ENCODE measurements at regions not wholly inside any gene's neighbourhood (a gene's known extent, or its start where the extent isn't known, plus 50 kb on each side); places are given as distances from the start of the nearest gene placed in this dataset.
A peak's percentile ranks its signal among the peaks of the same experiment; 100 is the strongest.

DNA sequence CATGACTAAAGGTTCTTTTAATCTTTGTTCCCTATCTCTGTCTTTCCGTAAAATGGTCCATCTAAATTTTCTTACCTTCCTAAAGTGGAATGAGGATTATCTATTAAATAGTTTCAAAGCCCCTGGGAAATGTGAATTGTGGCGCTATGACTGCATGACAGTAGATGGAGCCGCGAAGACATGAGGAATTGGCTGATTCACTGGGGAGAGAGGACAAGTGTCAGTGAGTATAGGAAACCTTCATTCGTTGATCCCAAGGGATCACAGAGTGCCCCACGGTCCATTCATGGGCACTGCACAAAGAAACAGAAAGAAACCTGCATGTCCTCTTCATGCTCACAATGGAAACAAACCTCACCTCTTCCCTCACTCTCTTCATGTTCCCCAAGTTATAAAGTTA is 479.3 kb upstream of the BTBD3 start:
- H3K36me3 ChIP-seq, result no peaks in the 10 kb centered on the region

DNA sequence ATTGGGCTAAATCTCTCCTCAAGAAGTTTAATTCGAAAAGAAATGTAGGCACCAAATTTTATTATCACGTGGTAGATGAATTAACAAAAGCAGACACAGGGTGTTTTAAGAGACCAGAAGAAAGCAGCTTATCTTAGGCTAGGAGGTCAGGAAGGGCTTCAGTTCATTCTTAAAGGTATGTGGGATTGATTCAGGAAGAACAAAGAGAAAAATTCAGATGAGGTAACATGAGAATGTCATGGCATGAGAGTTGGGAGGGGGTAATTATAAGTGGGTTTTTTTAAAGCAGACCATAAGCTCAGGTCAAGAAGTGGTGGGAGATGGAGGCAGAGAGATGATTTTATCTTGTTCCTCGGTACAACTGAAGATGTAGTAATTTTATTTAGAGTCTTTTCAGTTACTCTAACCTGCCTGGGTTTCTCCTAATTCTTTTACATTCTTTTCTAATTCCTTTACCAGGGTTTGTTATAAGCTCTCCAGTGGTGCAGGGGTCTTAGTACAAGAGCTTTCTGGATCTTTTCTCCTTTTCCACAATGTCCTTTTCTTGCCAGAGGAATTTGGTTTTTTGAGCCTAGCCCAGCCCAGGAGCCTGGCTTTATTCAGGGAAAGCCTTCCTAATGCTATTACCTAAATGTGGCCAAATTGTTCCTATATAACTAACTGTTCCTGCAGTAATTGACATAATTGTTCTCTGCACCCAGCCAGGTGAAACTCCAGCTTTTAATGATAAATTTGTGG is 474.1 kb upstream of the BTBD3 start:
- TF ChIP-seq, protein P1, sequence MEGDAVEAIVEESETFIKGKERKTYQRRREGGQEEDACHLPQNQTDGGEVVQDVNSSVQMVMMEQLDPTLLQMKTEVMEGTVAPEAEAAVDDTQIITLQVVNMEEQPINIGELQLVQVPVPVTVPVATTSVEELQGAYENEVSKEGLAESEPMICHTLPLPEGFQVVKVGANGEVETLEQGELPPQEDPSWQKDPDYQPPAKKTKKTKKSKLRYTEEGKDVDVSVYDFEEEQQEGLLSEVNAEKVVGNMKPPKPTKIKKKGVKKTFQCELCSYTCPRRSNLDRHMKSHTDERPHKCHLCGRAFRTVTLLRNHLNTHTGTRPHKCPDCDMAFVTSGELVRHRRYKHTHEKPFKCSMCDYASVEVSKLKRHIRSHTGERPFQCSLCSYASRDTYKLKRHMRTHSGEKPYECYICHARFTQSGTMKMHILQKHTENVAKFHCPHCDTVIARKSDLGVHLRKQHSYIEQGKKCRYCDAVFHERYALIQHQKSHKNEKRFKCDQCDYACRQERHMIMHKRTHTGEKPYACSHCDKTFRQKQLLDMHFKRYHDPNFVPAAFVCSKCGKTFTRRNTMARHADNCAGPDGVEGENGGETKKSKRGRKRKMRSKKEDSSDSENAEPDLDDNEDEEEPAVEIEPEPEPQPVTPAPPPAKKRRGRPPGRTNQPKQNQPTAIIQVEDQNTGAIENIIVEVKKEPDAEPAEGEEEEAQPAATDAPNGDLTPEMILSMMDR (IDR thresholded peaks at IDR 0.05), result no peak
- peak; percentile 42 for TF ChIP-seq EZH2phosphoT487 (IDR thresholded peaks at IDR 0.05)

More for the DNA sequence above, 479.3 kb upstream of the BTBD3 start:
- H2AFZ ChIP-seq (replicated peaks), result no peak overlapping the region
- H3K9ac ChIP-seq, result no peak overlapping the region
- H3K4me1 ChIP-seq, result peaks cover 20% of the 10 kb centered on the region
- H3K9me3 ChIP-seq (ENCODE audit: low read depth), result no peaks in the 10 kb centered on the region
- H4K20me1 ChIP-seq (ENCODE audit: low read depth), result no peaks in the 10 kb centered on the region
- H3K9me3 Mint-ChIP-seq, result peaks cover 32% of the 10 kb centered on the region
- no peak overlapping the region for H3K4me3 Mint-ChIP-seq
- no peak for DNase-seq (ENCODE audit: low spot score)
- TF ChIP-seq EZH2phosphoT487 (IDR thresholded peaks at IDR 0.05), result no peak
- TF ChIP-seq, protein P1 (IDR thresholded peaks at IDR 0.05), result no peak
- no peak for TF ChIP-seq EZH2 (IDR thresholded peaks at IDR 0.05)
- no peak overlapping the region for H3K27ac Mint-ChIP-seq
- no peaks in the 10 kb centered on the region for H3K27me3 ChIP-seq
- no peak overlapping the region for H3K4me2 ChIP-seq
- H3K4me3 ChIP-seq, result no peak overlapping the region
- peaks cover 20% of the 10 kb centered on the region for H3K36me3 Mint-ChIP-seq
- peaks cover 8% of the 10 kb centered on the region for H3K27me3 Mint-ChIP-seq (ENCODE audit: insufficient read depth, low read depth)
- H3K27ac ChIP-seq, result no peak overlapping the region
- peaks cover 6% of the 10 kb centered on the region for H3K4me1 Mint-ChIP-seq
- H3F3A ChIP-seq (ENCODE audit: low read depth), result peaks cover 14% of the 10 kb centered on the region
- no peaks in the 10 kb centered on the region for H3K79me2 ChIP-seq (ENCODE audit: low read depth)

DNA sequence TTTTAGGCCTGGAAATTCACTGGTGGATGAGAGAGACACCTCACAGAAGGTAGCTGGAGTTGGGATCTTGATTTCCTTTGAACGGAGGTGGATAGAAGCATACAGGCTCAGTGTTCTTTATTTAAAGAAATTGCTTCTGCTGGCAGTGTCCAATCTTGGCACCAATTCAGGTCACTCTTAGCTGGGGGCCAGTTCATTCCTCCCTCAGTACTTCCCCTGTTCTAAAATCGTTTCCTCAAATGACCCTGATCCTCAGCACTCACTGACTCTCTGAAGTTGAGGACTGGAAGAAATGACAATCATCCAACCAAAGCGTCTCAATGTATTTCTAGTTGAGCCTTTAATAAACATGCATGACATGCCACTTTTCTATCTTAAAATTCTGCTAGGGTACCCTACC is 472.5 kb upstream of the BTBD3 start:
- peaks cover 4% of the 10 kb centered on the region for H3K27me3 Mint-ChIP-seq (ENCODE audit: insufficient read depth, low read depth)
- H3K4me3 Mint-ChIP-seq, result no peak overlapping the region
- Histone ChIP-seq H3K9ac (no peak overlapping the region), H3F3A (ENCODE audit: low read depth) (peaks cover 28% of the 10 kb centered on the region), H4K20me1 (ENCODE audit: low read depth) (no peaks in the 10 kb centered on the region), H2AFZ (replicated peaks) (no peak overlapping the region), H3K27ac (peak overlapping the region; percentile 98), H3K4me2 (no peak overlapping the region), H3K9me3 (ENCODE audit: low read depth) (no peaks in the 10 kb centered on the region), H3K36me3 (no peaks in the 10 kb centered on the region), H3K79me2 (ENCODE audit: low read depth) (no peaks in the 10 kb centered on the region), H3K4me3 (no peak overlapping the region), H3K4me1 (peaks cover 48% of the 10 kb centered on the region), H3K27me3 (no peaks in the 10 kb centered on the region)
- no peak for DNase-seq (ENCODE audit: low spot score)
- H3K36me3 Mint-ChIP-seq, result peaks cover 11% of the 10 kb centered on the region
- no peak overlapping the region for H3K27ac Mint-ChIP-seq
- no peak for TF ChIP-seq EZH2phosphoT487 (IDR thresholded peaks at IDR 0.05)
- TF ChIP-seq, protein P1 (IDR thresholded peaks at IDR 0.05), result no peak
- no peak for TF ChIP-seq EZH2 (IDR thresholded peaks at IDR 0.05)
- peaks cover 13% of the 10 kb centered on the region for H3K9me3 Mint-ChIP-seq
- peaks cover 28% of the 10 kb centered on the region for H3K4me1 Mint-ChIP-seq

More for the DNA sequence above, 474.1 kb upstream of the BTBD3 start:
- Histone ChIP-seq H3K27me3 (no peaks in the 10 kb centered on the region), H4K20me1 (ENCODE audit: low read depth) (no peaks in the 10 kb centered on the region), H3K79me2 (ENCODE audit: low read depth) (no peaks in the 10 kb centered on the region), H3K4me1 (peaks cover 45% of the 10 kb centered on the region), H3K4me3 (peak overlapping the region; percentile 14), H3K36me3 (no peaks in the 10 kb centered on the region), H3K9me3 (ENCODE audit: low read depth) (no peaks in the 10 kb centered on the region), H3K27ac (peak overlapping the region; percentile 98), H2AFZ (replicated peaks) (no peak overlapping the region), H3K9ac (no peak overlapping the region), H3K4me2 (peak overlapping the region; percentile 68), H3F3A (ENCODE audit: low read depth) (peaks cover 28% of the 10 kb centered on the region)
- Mint-ChIP-seq H3K9me3 (peaks cover 8% of the 10 kb centered on the region), H3K36me3 (peaks cover 5% of the 10 kb centered on the region), H3K4me3 (no peak overlapping the region), H3K4me1 (peaks cover 28% of the 10 kb centered on the region), H3K27ac (peak overlapping the region; percentile 20), H3K27me3 (ENCODE audit: insufficient read depth, low read depth) (peaks cover 6% of the 10 kb centered on the region)
- peak; percentile 71 for DNase-seq (ENCODE audit: low spot score)
